B cell (primary cell): ENCODE measurements at regions not wholly inside any gene's neighbourhood (a gene's known extent, or its start where the extent isn't known, plus 50 kb on each side); places are given as distances from the start of the nearest gene placed in this dataset.

ENCODE experiments used
- EZH2 ChIP-seq: IDR thresholded peaks from 2 replicates; pipeline ENCODE4 v1.6.1; 2012; ENCODE audit warnings: borderline replicate concordance, low read depth, mild to moderate bottlenecking, moderate library complexity, low read length; ENCODE audit not compliant: insufficient read depth, poor library complexity, severe bottlenecking
- TF ChIP-seq, protein P1 (sequence below): fragments of 200-600 bp; IDR thresholded peaks from one replicate; pipeline ENCODE4 v1.8.0; 2022; ENCODE audit warnings: antibody characterized with exemption, mild to moderate bottlenecking

DNA sequence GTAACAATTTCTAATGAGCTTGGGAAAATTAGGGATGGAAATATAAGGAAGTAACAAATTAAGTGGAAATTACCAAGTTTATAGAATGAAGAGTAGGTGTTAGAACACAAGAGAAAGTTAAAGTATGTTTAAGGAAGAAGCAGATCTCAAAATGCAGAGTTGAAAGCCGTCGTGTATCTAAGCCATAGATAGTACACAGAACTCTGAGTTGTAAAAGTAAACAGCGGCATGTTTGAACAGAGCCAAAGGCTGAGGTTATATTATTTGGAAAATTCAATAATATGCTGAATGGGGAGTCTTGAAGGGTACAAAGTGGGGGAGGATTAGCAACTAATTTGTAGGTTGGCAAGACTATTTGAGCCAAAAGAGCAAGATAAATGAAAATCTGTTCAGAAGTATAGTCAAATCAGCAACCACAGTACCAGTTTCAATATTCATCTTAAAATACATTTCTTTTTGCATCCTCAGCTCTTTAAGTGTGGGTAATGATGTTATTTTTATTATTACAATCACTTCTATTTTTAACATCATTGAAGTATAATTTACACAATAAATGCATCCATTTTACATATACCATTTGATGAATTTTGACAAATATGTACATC is 594.8 kb upstream of the ANO3 start:
- TF ChIP-seq, protein P1, sequence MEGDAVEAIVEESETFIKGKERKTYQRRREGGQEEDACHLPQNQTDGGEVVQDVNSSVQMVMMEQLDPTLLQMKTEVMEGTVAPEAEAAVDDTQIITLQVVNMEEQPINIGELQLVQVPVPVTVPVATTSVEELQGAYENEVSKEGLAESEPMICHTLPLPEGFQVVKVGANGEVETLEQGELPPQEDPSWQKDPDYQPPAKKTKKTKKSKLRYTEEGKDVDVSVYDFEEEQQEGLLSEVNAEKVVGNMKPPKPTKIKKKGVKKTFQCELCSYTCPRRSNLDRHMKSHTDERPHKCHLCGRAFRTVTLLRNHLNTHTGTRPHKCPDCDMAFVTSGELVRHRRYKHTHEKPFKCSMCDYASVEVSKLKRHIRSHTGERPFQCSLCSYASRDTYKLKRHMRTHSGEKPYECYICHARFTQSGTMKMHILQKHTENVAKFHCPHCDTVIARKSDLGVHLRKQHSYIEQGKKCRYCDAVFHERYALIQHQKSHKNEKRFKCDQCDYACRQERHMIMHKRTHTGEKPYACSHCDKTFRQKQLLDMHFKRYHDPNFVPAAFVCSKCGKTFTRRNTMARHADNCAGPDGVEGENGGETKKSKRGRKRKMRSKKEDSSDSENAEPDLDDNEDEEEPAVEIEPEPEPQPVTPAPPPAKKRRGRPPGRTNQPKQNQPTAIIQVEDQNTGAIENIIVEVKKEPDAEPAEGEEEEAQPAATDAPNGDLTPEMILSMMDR: no peak
- no peak for TF ChIP-seq EZH2
